PC-9 (cell line): ENCODE measurements at regions not wholly inside any gene's neighbourhood (a gene's known extent, or its start where the extent isn't known, plus 50 kb on each side); places are given as distances from the start of the nearest gene placed in this dataset.

Experiments
- BruUV-seq: library from RNA; stranded (reverse); fragments of 400-500 nt; replicated peaks from 2 replicates; lab custom pipeline; 2021; lab: Mats Ljungman, UMichigan
- CTCF ChIA-PET: fragments of 300-600 bp; sonication (Branson Sonifier 250); formaldehyde crosslinking; loops from one replicate; lab custom pipeline; 2022; ENCODE audit warnings: antibody characterized with exemption; lab: Charles Lee
- POLR2A ChIA-PET: fragments of 300-600 bp; sonication (Branson Sonifier 250); formaldehyde crosslinking; loops from one replicate; lab custom pipeline; 2022; ENCODE audit warnings: antibody characterized with exemption; ENCODE audit not compliant: unreplicated experiment; lab: Charles Lee
- DNase-seq, 2 experiments: peaks; one replicate each; pipeline versions ENCODE4 v3.0.0 to v3.0.0-alpha.2; 2015 to 2022; ENCODE audit warnings: mixed read lengths in 1 of 2
- H2AFZ ChIP-seq: fragments of 200-600 bp; sonication (generic); 2 replicates; pipeline ENCODE4 v1.8.1; 2017; ENCODE audit warnings: antibody characterized with exemption
- H3F3A ChIP-seq: fragments of 200-600 bp; sonication (generic); 2 replicates; pipeline ENCODE4 v1.8.1; 2017; ENCODE audit warnings: antibody characterized with exemption, mild to moderate bottlenecking, low read depth; ENCODE audit not compliant: insufficient read depth
- H3K27ac ChIP-seq: fragments of 200-600 bp; sonication (generic); 2 replicates; pipeline ENCODE4 v1.6.1; 2016; ENCODE audit warnings: mixed run types
- H3K27me3 ChIP-seq: fragments of 200-600 bp; sonication (generic); 2 replicates; pipeline ENCODE4 v1.6.1; 2016; ENCODE audit warnings: low read depth, mixed run types; ENCODE audit not compliant: insufficient read depth
- H3K36me3 ChIP-seq: fragments of 200-600 bp; sonication (generic); 2 replicates; pipeline ENCODE4 v1.6.1; 2016; ENCODE audit warnings: low read depth, mixed run types
- H3K4me1 ChIP-seq: fragments of 200-600 bp; sonication (generic); replicated peaks from 2 replicates; pipeline ENCODE4 v1.6.1; 2016; ENCODE audit warnings: mixed run types; ENCODE audit not compliant: insufficient read depth
- H3K4me2 ChIP-seq: fragments of 200-600 bp; sonication (generic); 2 replicates; pipeline ENCODE4 v1.6.1; 2017; ENCODE audit warnings: mixed run types
- H3K4me3 ChIP-seq: fragments of 200-600 bp; sonication (generic); 2 replicates; pipeline ENCODE4 v1.6.1; 2016; ENCODE audit warnings: mixed run types
- H3K79me2 ChIP-seq: fragments of 200-600 bp; sonication (generic); 2 replicates; pipeline ENCODE4 v1.6.1; 2017; ENCODE audit warnings: low read depth, mixed run types
- H3K9me2 ChIP-seq: fragments of 200-600 bp; sonication (generic); 2 replicates; pipeline ENCODE4 v1.8.1; 2017; ENCODE audit warnings: mild to moderate bottlenecking; ENCODE audit not compliant: insufficient read depth
- H3K9me3 ChIP-seq: fragments of 200-600 bp; sonication (generic); 2 replicates; pipeline ENCODE4 v1.8.1; 2016; ENCODE audit warnings: low read depth; ENCODE audit not compliant: insufficient read depth
- H4K20me1 ChIP-seq: fragments of 200-600 bp; sonication (generic); 2 replicates; pipeline ENCODE4 v1.8.1; 2017; ENCODE audit not compliant: insufficient read depth
- EZH2 ChIP-seq: fragments of 200-600 bp; sonication (generic); IDR thresholded peaks from 2 replicates; pipeline ENCODE4 v1.8.0; 2017; ENCODE audit warnings: antibody characterized with exemption, low read depth
- intact Hi-C: fragments of 100-400 bp; cut with micrococcal nuclease; formaldehyde crosslinking; loops from one replicate; pipeline ENCODE4 v1.10.0; 2022; ENCODE audit not compliant: unreplicated experiment
- TF ChIP-seq, protein P1 (sequence below): fragments of 200-600 bp; sonication (generic); conservative IDR thresholded peaks from 2 replicates; pipeline ENCODE4 v1.6.1; 2017; ENCODE audit warnings: mixed run types, antibody characterized with exemption, mild to moderate bottlenecking, moderate library complexity

DNA sequence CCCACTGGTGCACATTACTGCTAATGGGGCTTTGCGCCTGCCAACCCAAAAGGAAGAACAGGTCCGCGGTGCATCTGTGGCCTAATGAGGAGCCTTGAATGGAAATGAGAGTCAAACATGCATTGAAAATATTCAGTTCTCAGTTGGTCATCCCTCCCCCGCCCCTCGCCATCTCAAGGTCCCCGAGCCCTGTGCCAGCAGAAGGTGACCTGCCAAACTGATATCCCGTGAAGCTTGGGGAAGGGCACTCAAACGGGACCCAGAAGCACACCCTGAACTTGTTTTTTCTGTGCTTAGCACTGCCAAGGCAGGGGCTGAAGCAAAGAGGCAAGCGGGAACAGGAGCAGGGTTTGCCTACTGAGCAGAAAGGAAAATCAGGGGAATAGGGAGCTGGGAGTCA, 67.9 kb upstream of the ZNF648 start:
- CTCF ChIA-PET = interaction anchor here (0.7 kb wide), 1 partner anchor 376 kb away, joined by 13 read pairs; no protein-coding TSS in a partner anchor
- Histone ChIP-seq H2AFZ (no peak overlapping the region), H3K79me2 (no peaks in the 10 kb centered on the region), H3K36me3 (no peaks in the 10 kb centered on the region), H3K9me2 (no peaks in the 10 kb centered on the region), H3K4me1 (no peaks in the 10 kb centered on the region), H4K20me1 (no peaks in the 10 kb centered on the region), H3F3A (no peaks in the 10 kb centered on the region), H3K9me3 (peaks cover 6% of the 10 kb centered on the region; the same call in 1 of the 2 replicates), H3K27me3 (no peaks in the 10 kb centered on the region), H3K4me2 (no peak overlapping the region), H3K27ac (no peak overlapping the region), H3K4me3 (no peak overlapping the region)
- no TSS peak for BruUV-seq
- intact Hi-C loops = no loop called here
- POLR2A ChIA-PET = no interaction called here
- TF ChIP-seq EZH2 = no peak
- TF ChIP-seq, protein P1, sequence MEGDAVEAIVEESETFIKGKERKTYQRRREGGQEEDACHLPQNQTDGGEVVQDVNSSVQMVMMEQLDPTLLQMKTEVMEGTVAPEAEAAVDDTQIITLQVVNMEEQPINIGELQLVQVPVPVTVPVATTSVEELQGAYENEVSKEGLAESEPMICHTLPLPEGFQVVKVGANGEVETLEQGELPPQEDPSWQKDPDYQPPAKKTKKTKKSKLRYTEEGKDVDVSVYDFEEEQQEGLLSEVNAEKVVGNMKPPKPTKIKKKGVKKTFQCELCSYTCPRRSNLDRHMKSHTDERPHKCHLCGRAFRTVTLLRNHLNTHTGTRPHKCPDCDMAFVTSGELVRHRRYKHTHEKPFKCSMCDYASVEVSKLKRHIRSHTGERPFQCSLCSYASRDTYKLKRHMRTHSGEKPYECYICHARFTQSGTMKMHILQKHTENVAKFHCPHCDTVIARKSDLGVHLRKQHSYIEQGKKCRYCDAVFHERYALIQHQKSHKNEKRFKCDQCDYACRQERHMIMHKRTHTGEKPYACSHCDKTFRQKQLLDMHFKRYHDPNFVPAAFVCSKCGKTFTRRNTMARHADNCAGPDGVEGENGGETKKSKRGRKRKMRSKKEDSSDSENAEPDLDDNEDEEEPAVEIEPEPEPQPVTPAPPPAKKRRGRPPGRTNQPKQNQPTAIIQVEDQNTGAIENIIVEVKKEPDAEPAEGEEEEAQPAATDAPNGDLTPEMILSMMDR = no peak
- DNase-seq = no peak

DNA sequence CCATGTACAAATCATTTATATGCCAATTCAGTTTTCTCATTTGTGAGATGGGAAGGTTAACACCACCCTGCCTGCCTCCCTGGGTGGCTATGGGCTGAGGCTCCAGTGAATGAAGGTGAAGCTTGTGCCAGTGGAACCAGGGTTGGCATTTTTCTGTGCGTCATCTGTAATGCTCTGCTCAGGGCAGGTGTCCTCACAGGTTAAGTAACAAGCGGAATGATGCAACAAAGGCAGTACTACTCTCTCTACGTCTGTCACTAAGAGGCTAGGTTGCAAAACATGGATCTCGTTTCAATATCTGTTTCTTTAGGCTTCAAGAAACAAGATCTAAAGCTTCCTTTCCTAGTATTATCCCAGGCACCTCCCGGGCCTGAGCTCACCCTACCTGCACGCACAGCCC, 67.0 kb upstream of the ZNF648 start:
- Histone ChIP-seq H3K9me2 (no peaks in the 10 kb centered on the region), H3K27ac (no peak overlapping the region), H3K4me1 (no peaks in the 10 kb centered on the region), H3K4me2 (no peak overlapping the region), H3K4me3 (no peak overlapping the region), H3K9me3 (no peaks in the 10 kb centered on the region), H3K27me3 (no peaks in the 10 kb centered on the region), H3K36me3 (no peaks in the 10 kb centered on the region), H2AFZ (no peak overlapping the region), H3K79me2 (no peaks in the 10 kb centered on the region), H3F3A (no peaks in the 10 kb centered on the region), H4K20me1 (no peaks in the 10 kb centered on the region)
- ChIA-PET CTCF (interaction anchor here (0.6 kb wide), 1 partner anchor 34 kb away, joined by 4 read pairs; no protein-coding TSS in a partner anchor), POLR2A (no interaction called here)
- intact Hi-C loops = no loop called here
- BruUV-seq = no TSS peak
- no peak for TF ChIP-seq EZH2
- no peak for DNase-seq

DNA sequence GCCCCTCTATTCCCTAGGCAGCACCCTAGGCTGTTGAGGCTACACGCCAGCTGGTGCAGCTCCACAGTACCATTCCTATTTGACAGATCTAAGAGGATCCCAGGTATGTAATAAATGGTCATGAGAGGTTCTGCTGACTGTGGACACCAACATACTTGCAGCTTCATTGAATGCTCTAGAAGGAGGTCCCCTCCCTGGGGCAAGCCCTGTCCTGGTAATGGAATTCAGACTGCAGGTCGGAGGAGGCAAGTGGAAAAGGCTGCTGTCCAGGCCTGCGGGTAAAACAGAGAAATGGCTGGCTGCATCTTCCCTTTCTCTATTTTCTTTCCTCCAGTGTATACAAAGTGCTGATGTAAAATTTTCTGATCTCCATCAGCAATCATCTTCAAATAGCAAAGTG, 66.1 kb upstream of the ZNF648 start:
- ChIA-PET CTCF (interaction anchor here (0.5 kb wide), 1 partner anchor 13 kb away, joined by 8 read pairs; no protein-coding TSS in a partner anchor), POLR2A (no interaction called here)
- DNase-seq = no peak
- H3K4me3 ChIP-seq = no peak overlapping the region
- H3K27me3 ChIP-seq = no peaks in the 10 kb centered on the region
- BruUV-seq = no TSS peak
- H3K9me3 ChIP-seq = no peaks in the 10 kb centered on the region
- no peaks in the 10 kb centered on the region for H3K36me3 ChIP-seq
- no peak for TF ChIP-seq EZH2
- TF ChIP-seq, protein P1 = no peak
- H3K4me2 ChIP-seq = no peak overlapping the region
- no peak overlapping the region for H2AFZ ChIP-seq
- H4K20me1 ChIP-seq = no peaks in the 10 kb centered on the region
- no peaks in the 10 kb centered on the region for H3K9me2 ChIP-seq
- H3K27ac ChIP-seq = no peak overlapping the region
- no peaks in the 10 kb centered on the region for H3K4me1 ChIP-seq
- intact Hi-C loops = no loop called here
- no peaks in the 10 kb centered on the region for H3F3A ChIP-seq
- H3K79me2 ChIP-seq = no peaks in the 10 kb centered on the region

DNA sequence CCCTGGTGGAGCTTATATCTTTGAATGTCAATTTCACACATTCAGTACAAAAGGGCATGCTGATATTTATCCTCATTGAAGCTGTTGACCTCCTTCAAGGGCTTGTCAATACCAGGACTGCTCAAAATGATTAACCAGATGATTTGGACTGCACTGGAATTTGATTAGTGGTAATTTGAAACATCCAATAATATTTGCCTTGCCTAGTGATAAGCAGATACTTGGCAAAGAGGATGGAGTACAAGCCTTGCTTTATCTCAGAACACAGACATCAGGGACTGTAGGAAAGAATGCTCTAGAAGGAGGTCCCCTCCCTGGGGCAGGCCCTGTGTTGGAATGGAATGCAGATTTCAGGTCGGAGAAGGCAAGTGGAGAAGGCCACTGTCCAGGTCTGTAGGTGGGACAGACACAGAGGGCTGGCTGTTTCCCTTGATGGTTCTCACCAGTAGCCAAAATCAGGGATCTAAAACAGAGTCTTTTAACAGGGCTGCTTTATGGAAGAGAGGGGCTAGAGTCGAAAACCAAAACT, 64.8 kb upstream of the ZNF648 start:
- Histone ChIP-seq H3K4me2 (no peak overlapping the region), H3K27me3 (no peaks in the 10 kb centered on the region), H3K4me3 (no peak overlapping the region), H3K27ac (no peak overlapping the region), H3K79me2 (no peaks in the 10 kb centered on the region), H3F3A (no peaks in the 10 kb centered on the region), H3K36me3 (no peaks in the 10 kb centered on the region), H3K9me2 (no peaks in the 10 kb centered on the region), H4K20me1 (no peaks in the 10 kb centered on the region), H3K4me1 (no peaks in the 10 kb centered on the region), H3K9me3 (no peaks in the 10 kb centered on the region), H2AFZ (no peak overlapping the region)
- ChIA-PET CTCF (no interaction called here), POLR2A (no interaction called here)
- no peak for DNase-seq
- no TSS peak for BruUV-seq
- intact Hi-C loops = no loop called here
- no peak for TF ChIP-seq EZH2
- TF ChIP-seq, protein P1 = no peak
